ENCODE measurements at regions not wholly inside any gene's neighbourhood (a gene's known extent, or its start where the extent isn't known, plus 50 kb on each side); places are given as distances from the start of the nearest gene placed in this dataset.

DNA sequence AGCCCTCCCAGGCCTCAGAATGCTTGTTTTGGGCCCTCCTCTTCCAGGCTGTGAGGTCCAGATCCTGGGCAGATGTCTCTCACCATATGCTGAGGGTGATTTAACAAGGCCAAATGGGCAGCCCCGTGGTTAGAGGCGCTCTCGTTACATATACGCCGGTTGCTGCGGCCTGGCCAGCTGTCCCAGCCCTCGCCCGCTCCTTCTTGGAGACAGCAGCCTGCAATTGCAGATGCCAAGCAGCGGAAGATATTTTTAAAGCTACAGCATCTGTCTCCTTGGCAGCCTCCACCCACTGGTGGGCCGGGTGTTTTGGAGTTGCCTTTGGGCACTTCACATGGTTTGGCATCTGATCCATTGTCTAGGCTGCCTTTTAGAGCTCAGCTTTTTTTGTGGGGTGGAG, 178.8 kb upstream of the NFIA start:
- Histone ChIP-seq H3K27ac (ENCODE audit: low read depth, low read length) (no peak overlapping the region), H3K4me2 (ENCODE audit: low read length) (no peak overlapping the region), H3K9me3 (ENCODE audit: control insufficient read depth, insufficient read depth, low read length) (no peaks in the 10 kb centered on the region), H3F3A (ENCODE audit: control insufficient read depth, insufficient read depth) (no peaks in the 10 kb centered on the region), H4K20me1 (ENCODE audit: control insufficient read depth, insufficient read depth, low read depth, low read length) (no peaks in the 10 kb centered on the region), H3K27me3 (ENCODE audit: control insufficient read depth, low read length) (no peaks in the 10 kb centered on the region; the same call in 1 of the 2 replicates), H3K4me3 (ENCODE audit: low read length) (no peak overlapping the region), H3K36me3 (ENCODE audit: control insufficient read depth, low read length) (no peaks in the 10 kb centered on the region), H3K4me1 (ENCODE audit: control insufficient read depth, low read length) (no peaks in the 10 kb centered on the region), H3K79me2 (ENCODE audit: control insufficient read depth, low read length) (no peaks in the 10 kb centered on the region), H3K9me2 (replicated peaks; ENCODE audit: control insufficient read depth, low read length) (no peaks in the 10 kb centered on the region)
- no peak for TF ChIP-seq EZH2phosphoT487 (IDR thresholded peaks at IDR 0.05; ENCODE audit: borderline replicate concordance, low read length)
- TF ChIP-seq, protein P1, sequence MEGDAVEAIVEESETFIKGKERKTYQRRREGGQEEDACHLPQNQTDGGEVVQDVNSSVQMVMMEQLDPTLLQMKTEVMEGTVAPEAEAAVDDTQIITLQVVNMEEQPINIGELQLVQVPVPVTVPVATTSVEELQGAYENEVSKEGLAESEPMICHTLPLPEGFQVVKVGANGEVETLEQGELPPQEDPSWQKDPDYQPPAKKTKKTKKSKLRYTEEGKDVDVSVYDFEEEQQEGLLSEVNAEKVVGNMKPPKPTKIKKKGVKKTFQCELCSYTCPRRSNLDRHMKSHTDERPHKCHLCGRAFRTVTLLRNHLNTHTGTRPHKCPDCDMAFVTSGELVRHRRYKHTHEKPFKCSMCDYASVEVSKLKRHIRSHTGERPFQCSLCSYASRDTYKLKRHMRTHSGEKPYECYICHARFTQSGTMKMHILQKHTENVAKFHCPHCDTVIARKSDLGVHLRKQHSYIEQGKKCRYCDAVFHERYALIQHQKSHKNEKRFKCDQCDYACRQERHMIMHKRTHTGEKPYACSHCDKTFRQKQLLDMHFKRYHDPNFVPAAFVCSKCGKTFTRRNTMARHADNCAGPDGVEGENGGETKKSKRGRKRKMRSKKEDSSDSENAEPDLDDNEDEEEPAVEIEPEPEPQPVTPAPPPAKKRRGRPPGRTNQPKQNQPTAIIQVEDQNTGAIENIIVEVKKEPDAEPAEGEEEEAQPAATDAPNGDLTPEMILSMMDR (IDR thresholded peaks at IDR 0.05; ENCODE audit: low read depth, low read length, poor library complexity, severe bottlenecking): no peak

DNA sequence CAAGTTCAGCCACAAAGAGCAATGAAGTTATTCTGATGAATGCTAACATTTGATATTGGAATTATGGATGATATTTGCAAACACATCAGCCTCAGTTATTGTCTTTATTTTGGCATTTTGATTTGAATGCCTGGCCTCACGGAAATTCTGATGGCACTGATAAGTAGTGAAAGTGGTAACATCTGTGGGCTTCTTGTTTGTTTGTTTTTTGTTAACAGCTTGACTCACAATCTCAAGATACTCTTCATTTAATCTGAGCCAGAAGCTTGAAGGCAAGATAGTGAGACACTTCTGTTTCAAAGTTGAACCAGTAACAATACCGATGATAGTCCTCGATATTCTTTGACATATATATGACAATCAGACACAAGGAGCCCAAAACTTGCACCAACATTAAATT, 182.9 kb upstream of the NFIA start:
- Histone ChIP-seq H3K9me2 (replicated peaks; ENCODE audit: control insufficient read depth, low read length) (no peaks in the 10 kb centered on the region), H3K27ac (ENCODE audit: low read depth, low read length) (no peak overlapping the region), H4K20me1 (ENCODE audit: control insufficient read depth, insufficient read depth, low read depth, low read length) (no peaks in the 10 kb centered on the region), H3K4me2 (ENCODE audit: low read length) (no peak overlapping the region), H3K4me3 (ENCODE audit: low read length) (no peak overlapping the region), H3K27me3 (ENCODE audit: control insufficient read depth, low read length) (no peaks in the 10 kb centered on the region; the same call in 1 of the 2 replicates), H3K4me1 (ENCODE audit: control insufficient read depth, low read length) (no peaks in the 10 kb centered on the region), H3K36me3 (ENCODE audit: control insufficient read depth, low read length) (no peaks in the 10 kb centered on the region), H3K9me3 (ENCODE audit: control insufficient read depth, insufficient read depth, low read length) (no peaks in the 10 kb centered on the region), H3K79me2 (ENCODE audit: control insufficient read depth, low read length) (no peaks in the 10 kb centered on the region), H3F3A (ENCODE audit: control insufficient read depth, insufficient read depth) (no peaks in the 10 kb centered on the region)
- TF ChIP-seq, protein P1 (IDR thresholded peaks at IDR 0.05; ENCODE audit: low read depth, low read length, poor library complexity, severe bottlenecking): no peak
- no peak for TF ChIP-seq EZH2phosphoT487 (IDR thresholded peaks at IDR 0.05; ENCODE audit: borderline replicate concordance, low read length)

DNA sequence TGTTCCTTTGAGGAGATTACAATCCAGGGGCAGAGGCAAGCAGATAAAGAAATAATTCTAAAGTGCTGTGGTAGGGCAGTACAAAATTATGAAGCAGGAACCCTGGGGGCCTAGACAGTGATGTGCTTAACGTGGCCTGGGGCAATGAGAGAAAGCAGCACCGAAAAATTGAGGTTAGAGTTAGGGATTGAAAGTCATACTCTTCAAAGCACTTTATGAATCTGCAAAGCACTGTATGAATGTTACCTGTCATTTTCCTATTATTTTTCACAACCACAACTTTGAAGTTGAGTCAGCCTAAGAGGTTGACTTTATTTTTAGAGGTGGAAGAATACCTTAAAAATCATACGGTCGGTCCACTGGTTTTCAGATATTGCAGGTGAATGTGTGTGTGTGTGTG, 183.4 kb upstream of the NFIA start:
- H3K27ac ChIP-seq (ENCODE audit: low read depth, low read length): no peak overlapping the region
- no peaks in the 10 kb centered on the region for H3K79me2 ChIP-seq (ENCODE audit: control insufficient read depth, low read length)
- no peaks in the 10 kb centered on the region for H3K36me3 ChIP-seq (ENCODE audit: control insufficient read depth, low read length)
- H4K20me1 ChIP-seq (ENCODE audit: control insufficient read depth, insufficient read depth, low read depth, low read length): no peaks in the 10 kb centered on the region
- H3F3A ChIP-seq (ENCODE audit: control insufficient read depth, insufficient read depth): no peaks in the 10 kb centered on the region
- H3K4me2 ChIP-seq (ENCODE audit: low read length): no peak overlapping the region
- H3K4me1 ChIP-seq (ENCODE audit: control insufficient read depth, low read length): no peaks in the 10 kb centered on the region
- H3K9me2 ChIP-seq (replicated peaks; ENCODE audit: control insufficient read depth, low read length): no peaks in the 10 kb centered on the region
- H3K9me3 ChIP-seq (ENCODE audit: control insufficient read depth, insufficient read depth, low read length): no peaks in the 10 kb centered on the region
- TF ChIP-seq, protein P1 (IDR thresholded peaks at IDR 0.05; ENCODE audit: low read depth, low read length, poor library complexity, severe bottlenecking): no peak
- no peak for TF ChIP-seq EZH2phosphoT487 (IDR thresholded peaks at IDR 0.05; ENCODE audit: borderline replicate concordance, low read length)
- H3K27me3 ChIP-seq (ENCODE audit: control insufficient read depth, low read length): no peaks in the 10 kb centered on the region; the same call in 1 of the 2 replicates
- H3K4me3 ChIP-seq (ENCODE audit: low read length): no peak overlapping the region

Measured in DOHH2 (cell line).